BE2C (cell line): ENCODE measurements at regions not wholly inside any gene's neighbourhood (a gene's known extent, or its start where the extent isn't known, plus 50 kb on each side); places are given as distances from the start of the nearest gene placed in this dataset.

Experiments
- DNase-seq: peaks from one replicate; pipeline ENCODE4 v3.0.0-alpha.2; 2020
- H3K27me3 ChIP-seq: fragments of 250-450 bp; sonication (Bioruptor Pico); 2 replicates; pipeline ENCODE4 v1.5.1; 2020; ENCODE audit warnings: mild to moderate bottlenecking
- H3K36me3 ChIP-seq: fragments of 250-450 bp; sonication (Bioruptor Pico); 2 replicates; pipeline ENCODE4 v1.5.1; 2020; ENCODE audit warnings: mild to moderate bottlenecking
- H3K4me1 ChIP-seq: fragments of 250-450 bp; sonication (Bioruptor Pico); 2 replicates; pipeline ENCODE4 v1.5.1; 2020
- H3K4me3 ChIP-seq: 2 replicates; pipeline ENCODE4 v1.5.1; 2011; ENCODE audit warnings: low read depth, low read length
- H3K9me3 ChIP-seq: fragments of 250-450 bp; sonication (Bioruptor Pico); 2 replicates; pipeline ENCODE4 v1.5.1; 2020
- CTCF ChIP-seq: IDR thresholded peaks from 2 replicates; pipeline ENCODE4 v1.5.1; 2012; ENCODE audit warnings: mild to moderate bottlenecking, low read depth, low read length

DNA sequence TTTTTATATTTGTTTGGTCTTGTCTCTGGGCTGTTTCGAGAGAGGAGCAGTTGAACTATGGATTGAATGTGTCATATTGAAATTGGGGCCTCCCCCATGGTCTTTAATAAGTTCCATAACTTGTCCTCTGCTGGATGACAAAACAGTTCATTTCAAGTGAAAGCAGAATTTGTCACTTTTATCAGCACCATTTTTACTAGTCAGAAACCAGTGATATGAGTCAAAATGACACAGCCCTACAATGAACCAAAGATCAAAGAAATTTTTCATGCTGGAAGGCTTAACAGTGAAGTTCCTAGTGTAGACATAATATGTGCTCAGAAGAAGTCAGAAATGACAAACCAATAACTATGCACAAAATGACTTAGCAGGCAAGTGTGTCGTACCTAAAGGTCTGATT lies 133.6 kb upstream of the VWC2 start:
- Histone ChIP-seq H3K9me3 (no peaks in the 10 kb centered on the region), H3K4me3 (no peak overlapping the region), H3K36me3 (no peaks in the 10 kb centered on the region), H3K27me3 (no peaks in the 10 kb centered on the region), H3K4me1 (no peaks in the 10 kb centered on the region)
- no peak for DNase-seq
- no peak for TF ChIP-seq CTCF

DNA sequence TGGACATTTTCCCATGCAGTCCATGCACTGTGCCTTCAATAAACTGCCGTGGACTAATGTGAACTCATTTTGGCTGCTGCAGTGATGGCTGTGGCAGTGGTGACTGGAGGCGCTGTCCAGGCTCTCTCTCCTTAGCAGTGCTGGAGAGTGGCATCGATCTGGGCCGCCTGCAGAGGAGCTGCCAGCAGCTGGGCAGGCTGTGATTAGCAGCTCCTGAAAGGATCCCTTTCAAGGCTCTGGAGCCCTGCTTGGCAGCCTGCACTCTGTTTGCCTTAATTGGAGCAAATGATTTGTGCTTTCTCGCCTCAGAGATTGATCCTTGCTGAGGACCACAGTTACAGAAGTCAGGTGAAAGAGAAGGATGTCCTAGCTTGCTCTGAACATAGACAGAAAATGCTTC lies 130.1 kb upstream of the VWC2 start:
- no peak for DNase-seq
- no peak for TF ChIP-seq CTCF
- no peaks in the 10 kb centered on the region for H3K9me3 ChIP-seq
- no peak overlapping the region for H3K4me3 ChIP-seq
- no peaks in the 10 kb centered on the region for H3K4me1 ChIP-seq
- H3K27me3 ChIP-seq: no peaks in the 10 kb centered on the region
- no peaks in the 10 kb centered on the region for H3K36me3 ChIP-seq

DNA sequence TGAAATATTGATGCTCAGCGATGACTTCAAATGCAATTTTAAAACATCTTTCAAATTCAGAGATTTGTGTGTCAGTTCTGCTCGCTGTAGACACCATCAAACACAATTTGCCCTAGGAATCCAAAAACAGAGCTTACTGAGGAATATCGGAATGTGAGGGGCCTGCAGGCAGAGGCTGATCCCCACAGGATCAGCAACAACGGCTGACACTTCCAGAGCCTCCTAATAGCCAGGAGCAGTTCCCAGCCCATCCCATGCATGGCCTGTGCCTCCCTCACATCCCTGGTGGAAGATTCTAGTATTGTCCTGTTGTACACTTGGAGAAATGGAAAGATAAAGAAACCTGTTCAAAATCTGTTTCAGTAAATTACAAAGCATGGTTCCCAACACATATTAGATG lies 129.7 kb upstream of the VWC2 start:
- Histone ChIP-seq H3K4me3 (no peak overlapping the region), H3K9me3 (no peaks in the 10 kb centered on the region), H3K36me3 (no peaks in the 10 kb centered on the region), H3K27me3 (no peaks in the 10 kb centered on the region), H3K4me1 (no peaks in the 10 kb centered on the region)
- no peak for DNase-seq
- TF ChIP-seq CTCF: no peak

GRCh38 chr7:49644396-49645166 lies 128.9 kb upstream of the VWC2 start:
- Histone ChIP-seq H3K9me3 (no peaks in the 10 kb centered on the region), H3K27me3 (no peaks in the 10 kb centered on the region), H3K4me3 (no peak overlapping the region), H3K4me1 (no peaks in the 10 kb centered on the region), H3K36me3 (no peaks in the 10 kb centered on the region)
- no peak for DNase-seq
- TF ChIP-seq CTCF: no peak

DNA sequence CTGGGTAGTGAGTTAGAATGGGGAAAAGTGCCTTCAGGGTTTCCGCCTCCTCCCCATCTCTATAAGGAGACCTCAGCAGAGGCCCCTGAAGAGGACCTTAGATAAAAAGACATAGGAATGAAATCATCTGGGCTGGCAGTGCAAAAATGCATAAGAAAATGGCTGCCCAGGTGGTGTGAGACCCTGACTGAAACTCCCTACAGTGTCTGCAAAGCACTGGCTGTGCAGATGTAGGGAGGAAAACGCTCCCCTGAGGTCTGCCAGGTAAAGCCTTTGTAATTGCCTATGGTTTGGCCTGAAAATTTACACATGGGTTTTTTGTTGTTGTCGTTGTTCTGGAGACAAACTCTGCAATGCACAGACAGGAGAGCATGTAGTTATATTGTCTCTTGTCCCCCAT lies 128.1 kb upstream of the VWC2 start:
- TF ChIP-seq CTCF: no peak
- Histone ChIP-seq H3K9me3 (no peaks in the 10 kb centered on the region), H3K4me3 (no peak overlapping the region), H3K36me3 (no peaks in the 10 kb centered on the region), H3K27me3 (no peaks in the 10 kb centered on the region), H3K4me1 (no peaks in the 10 kb centered on the region)
- no peak for DNase-seq

- no peak for DNase-seq
These were observed 113.2 kb upstream of the VWC2 start for GRCh38 chr7:49660170-49660783.

More at GRCh38 chr7:49660170-49660783, 113.2 kb upstream of the VWC2 start:
- Histone ChIP-seq H3K36me3 (no peaks in the 10 kb centered on the region), H3K4me1 (no peaks in the 10 kb centered on the region), H3K27me3 (no peaks in the 10 kb centered on the region), H3K4me3 (no peak overlapping the region), H3K9me3 (no peaks in the 10 kb centered on the region)
- TF ChIP-seq CTCF: no peak
